Nephron (organoid): ENCODE measurements at regions not wholly inside any gene's neighbourhood (a gene's known extent, or its start where the extent isn't known, plus 50 kb on each side); places are given as distances from the start of the nearest gene placed in this dataset.
A peak's percentile ranks its signal among the peaks of the same experiment; 100 is the strongest.

Experiments
- H3K27ac Mint-ChIP-seq, 3 experiments: 2 replicates each; pipeline ENCODE4 v1.8.0; 2020; ENCODE audit warnings: mixed read lengths in 3 of 3, mild to moderate bottlenecking in 2 of 3, moderate library complexity in 1 of 3
- H3K27me3 Mint-ChIP-seq: 2 replicates; pipeline ENCODE4 v1.8.0; 2021; ENCODE audit warnings: low read depth, mild to moderate bottlenecking, moderate library complexity, mixed read lengths
- H3K36me3 Mint-ChIP-seq: 2 replicates; pipeline ENCODE4 v1.8.0; 2020; ENCODE audit warnings: low read depth, mixed read lengths
- H3K4me1 Mint-ChIP-seq: 2 replicates; pipeline ENCODE4 v1.8.0; 2020; ENCODE audit warnings: mixed read lengths
- H3K4me3 Mint-ChIP-seq, 3 experiments: 2 replicates each; pipeline ENCODE4 v1.8.0; 2020; ENCODE audit warnings: mild to moderate bottlenecking in 3 of 3, mixed read lengths in 3 of 3, moderate library complexity in 2 of 3
- H3K9me3 Mint-ChIP-seq: 2 replicates; pipeline ENCODE4 v1.8.0; 2020; ENCODE audit warnings: mixed read lengths
- TF ChIP-seq, protein P1 (sequence below), 3 experiments: fragments of 200-600 bp; sonication (generic); IDR thresholded peaks; one replicate each; pipeline ENCODE4 v1.5.0; 2021; ENCODE audit warnings: antibody characterized with exemption in 3 of 3; ENCODE audit not compliant: unreplicated experiment in 3 of 3

DNA sequence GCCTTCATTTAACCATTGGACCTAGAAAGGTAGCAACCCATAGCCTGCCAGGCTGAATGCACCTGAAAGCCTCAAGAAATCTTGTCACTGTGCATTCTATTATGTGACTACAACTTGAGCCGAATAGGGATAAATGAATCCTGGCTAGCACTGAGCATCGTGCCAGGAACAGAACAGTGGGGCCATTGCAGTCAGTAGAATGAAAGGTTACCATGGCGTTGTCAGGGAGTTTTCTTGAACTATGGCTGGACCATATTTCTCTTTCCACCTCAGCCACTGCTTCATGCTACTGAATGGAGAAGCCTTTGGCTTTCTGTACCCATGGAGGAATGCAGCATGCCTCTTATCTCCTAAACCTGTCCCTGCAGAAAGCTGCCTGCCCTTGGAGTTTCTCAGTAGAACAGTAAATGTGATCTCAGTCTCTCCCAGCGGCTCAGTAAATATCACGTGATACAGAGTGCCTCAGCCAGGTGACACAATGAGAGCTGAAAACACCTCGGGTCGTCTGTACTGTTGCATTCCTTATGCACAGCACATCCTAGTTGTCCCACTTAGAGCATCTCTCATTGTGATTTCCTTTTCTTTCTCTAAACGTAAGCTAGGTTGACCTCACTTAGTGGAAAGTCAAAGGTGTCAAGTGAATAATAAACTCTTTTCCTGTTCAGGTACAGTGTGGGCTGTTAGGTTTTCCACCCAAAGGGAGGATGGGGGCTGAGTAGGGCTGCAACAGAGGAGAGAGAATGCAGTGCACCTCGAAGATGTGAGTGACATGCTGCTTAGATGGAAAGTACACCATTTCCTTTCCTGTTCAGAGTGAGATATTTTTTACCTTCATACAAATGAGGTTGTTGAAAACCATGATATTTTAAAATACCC, 115.3 kb downstream of the MACIR start:
- H3K9me3 Mint-ChIP-seq: peaks cover 2% of the 10 kb centered on the region
- no peak overlapping the region for H3K27ac Mint-ChIP-seq
- H3K36me3 Mint-ChIP-seq: no peaks in the 10 kb centered on the region
- H3K4me3 Mint-ChIP-seq: no peak overlapping the region
- H3K4me1 Mint-ChIP-seq: peaks cover 21% of the 10 kb centered on the region
- H3K27me3 Mint-ChIP-seq: no peaks in the 10 kb centered on the region
- TF ChIP-seq, protein P1, sequence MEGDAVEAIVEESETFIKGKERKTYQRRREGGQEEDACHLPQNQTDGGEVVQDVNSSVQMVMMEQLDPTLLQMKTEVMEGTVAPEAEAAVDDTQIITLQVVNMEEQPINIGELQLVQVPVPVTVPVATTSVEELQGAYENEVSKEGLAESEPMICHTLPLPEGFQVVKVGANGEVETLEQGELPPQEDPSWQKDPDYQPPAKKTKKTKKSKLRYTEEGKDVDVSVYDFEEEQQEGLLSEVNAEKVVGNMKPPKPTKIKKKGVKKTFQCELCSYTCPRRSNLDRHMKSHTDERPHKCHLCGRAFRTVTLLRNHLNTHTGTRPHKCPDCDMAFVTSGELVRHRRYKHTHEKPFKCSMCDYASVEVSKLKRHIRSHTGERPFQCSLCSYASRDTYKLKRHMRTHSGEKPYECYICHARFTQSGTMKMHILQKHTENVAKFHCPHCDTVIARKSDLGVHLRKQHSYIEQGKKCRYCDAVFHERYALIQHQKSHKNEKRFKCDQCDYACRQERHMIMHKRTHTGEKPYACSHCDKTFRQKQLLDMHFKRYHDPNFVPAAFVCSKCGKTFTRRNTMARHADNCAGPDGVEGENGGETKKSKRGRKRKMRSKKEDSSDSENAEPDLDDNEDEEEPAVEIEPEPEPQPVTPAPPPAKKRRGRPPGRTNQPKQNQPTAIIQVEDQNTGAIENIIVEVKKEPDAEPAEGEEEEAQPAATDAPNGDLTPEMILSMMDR (IDR thresholded peaks at IDR 0.05; ENCODE audit: unreplicated experiment in 3 of 3): no peak

DNA sequence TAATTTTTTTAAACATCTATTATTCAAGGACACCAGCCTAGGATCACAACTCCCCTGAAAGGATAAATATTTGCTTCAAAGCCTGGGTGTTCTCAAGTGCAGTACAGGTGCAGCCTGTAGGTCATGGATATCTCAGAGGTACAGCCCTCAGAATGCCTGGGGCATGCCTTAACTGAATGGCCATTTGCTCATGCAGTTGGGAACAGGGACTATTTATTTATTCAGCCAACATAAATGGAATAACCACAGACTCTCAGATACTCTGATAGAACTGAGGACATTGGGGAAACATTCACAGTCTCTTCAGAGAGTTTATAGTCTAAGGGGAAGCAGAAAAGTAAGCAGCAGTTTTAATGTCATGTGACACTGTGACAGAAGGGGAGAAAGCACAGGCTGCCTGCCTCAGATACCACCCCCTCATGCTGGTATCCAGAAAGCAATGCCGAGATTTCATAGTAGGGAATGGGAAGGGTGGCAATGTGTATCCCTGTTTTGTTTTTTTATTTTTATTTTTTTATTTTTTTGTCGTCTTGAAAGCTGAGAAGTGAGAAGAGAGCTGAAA, 112.6 kb downstream of the MACIR start:
- peaks cover 8% of the 10 kb centered on the region for H3K9me3 Mint-ChIP-seq

DNA sequence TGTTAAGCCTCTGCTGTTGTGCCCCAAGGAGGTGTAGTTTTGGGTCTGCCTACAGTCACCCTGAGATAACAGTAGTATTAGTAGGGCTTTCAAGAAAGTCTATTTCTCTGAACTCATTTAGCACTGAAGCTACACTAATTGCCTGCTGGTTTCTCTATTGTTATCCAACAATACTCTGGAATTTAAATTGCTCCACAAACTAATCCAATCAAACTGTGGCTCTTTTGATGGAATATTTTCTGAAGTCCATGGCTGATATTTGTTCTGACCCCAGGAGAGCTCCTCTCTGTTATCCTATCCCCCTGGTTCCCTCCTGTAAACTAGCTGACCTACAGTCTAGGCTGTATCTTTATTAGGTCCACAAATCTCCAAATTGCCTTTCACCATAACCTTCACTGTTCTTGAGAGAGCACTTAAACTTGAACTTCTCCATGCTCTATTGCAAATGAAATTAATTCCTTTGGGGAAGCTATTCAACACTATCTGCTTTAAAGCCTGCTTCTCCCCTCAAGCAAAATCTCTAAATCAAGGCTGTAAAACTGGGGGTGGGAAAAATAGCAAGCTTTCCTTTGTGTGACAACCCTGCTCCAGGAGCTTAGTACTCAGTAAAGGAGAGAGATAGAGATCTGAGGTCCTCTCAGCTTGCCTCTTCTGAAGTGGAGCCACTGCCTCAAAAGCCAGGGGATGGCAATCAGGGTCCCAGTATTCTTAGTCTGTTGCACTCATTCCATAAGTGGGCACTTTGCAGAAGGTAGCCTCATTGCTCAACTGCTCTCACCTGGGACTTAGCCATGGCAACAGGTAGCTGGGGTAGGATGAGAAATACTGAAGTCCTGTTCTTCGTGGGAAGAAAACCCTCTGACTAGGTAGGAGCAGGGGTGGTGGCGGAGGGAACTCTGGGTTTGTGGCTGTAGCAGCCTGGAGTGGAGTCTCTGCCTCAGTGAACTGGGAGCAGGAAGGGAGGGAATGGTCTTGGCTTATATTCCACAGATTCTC, 110.9 kb downstream of the MACIR start:
- Mint-ChIP-seq H3K36me3 (no peaks in the 10 kb centered on the region), H3K9me3 (peaks cover 8% of the 10 kb centered on the region), H3K4me3 (no peak overlapping the region), H3K27ac (peak overlapping the region in 1 of 3 experiments; percentile 8), H3K4me1 (peaks cover 5% of the 10 kb centered on the region), H3K27me3 (no peaks in the 10 kb centered on the region)
- TF ChIP-seq, protein P1 (IDR thresholded peaks at IDR 0.05; ENCODE audit: unreplicated experiment in 3 of 3): no peak

More for the DNA sequence above, 112.6 kb downstream of the MACIR start:
- TF ChIP-seq, protein P1 (IDR thresholded peaks at IDR 0.05; ENCODE audit: unreplicated experiment in 3 of 3): no peak
- no peak overlapping the region for H3K4me3 Mint-ChIP-seq
- no peaks in the 10 kb centered on the region for H3K27me3 Mint-ChIP-seq
- H3K36me3 Mint-ChIP-seq: no peaks in the 10 kb centered on the region
- H3K27ac Mint-ChIP-seq: peak overlapping the region in 1 of 3 experiments; percentile 37
- peaks cover 20% of the 10 kb centered on the region for H3K4me1 Mint-ChIP-seq

DNA sequence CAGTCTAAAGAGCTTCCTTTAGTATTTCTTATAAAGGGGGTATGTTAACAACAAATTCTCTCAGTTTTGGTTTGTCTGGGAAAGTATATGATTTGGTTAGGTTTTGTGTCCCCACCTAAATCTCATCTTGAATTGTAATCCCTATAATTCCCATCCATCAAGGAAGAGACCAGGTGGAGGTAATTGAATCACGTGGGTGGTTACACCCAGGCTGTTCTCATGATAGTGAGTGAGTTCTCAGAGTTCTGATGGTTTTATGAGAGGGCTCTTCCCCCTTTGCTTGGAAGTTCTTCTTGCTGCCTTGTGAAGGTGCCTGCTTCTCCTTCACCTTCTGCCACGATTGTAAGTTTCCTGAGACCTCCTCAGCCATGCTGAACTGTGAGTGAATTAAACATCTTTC, 109.1 kb downstream of the MACIR start:
- H3K4me1 Mint-ChIP-seq: no peaks in the 10 kb centered on the region
- no peaks in the 10 kb centered on the region for H3K27me3 Mint-ChIP-seq
- TF ChIP-seq, protein P1 (IDR thresholded peaks at IDR 0.05; ENCODE audit: unreplicated experiment in 3 of 3): no peak
- peaks cover 8% of the 10 kb centered on the region for H3K9me3 Mint-ChIP-seq
- no peaks in the 10 kb centered on the region for H3K36me3 Mint-ChIP-seq
- no peak overlapping the region for H3K27ac Mint-ChIP-seq
- H3K4me3 Mint-ChIP-seq: no peak overlapping the region

DNA sequence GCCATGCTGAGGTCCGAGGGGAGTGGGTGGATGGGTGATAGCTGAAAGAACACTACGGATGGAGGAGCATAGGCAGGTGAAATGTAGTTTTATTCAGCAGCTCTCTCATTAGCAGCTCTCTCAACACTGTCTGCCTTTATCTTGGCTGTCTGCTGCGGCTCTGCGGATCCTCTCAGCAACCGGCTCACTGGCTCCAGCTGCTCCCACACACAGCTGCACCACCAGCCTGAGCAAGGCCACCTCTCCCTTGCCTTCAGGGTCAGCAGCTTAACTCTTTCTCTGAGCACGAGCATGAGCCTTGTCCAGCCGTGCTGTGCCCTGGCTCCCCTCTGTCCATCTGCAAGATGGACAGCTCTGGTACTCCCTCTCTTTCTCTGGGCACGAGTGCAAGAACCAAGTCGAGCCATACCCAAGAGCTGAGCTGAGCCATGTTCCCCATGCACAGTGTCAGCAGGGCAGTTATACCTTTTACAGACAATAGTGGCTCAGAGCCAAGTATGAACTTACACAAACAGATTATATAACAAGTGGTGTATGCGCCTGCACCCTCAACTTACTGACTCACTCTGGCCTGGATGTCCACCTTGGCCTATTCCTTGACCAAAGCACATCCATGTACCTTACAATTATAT, 108.5 kb downstream of the MACIR start:
- Mint-ChIP-seq H3K36me3 (no peaks in the 10 kb centered on the region), H3K9me3 (peaks cover 8% of the 10 kb centered on the region), H3K4me1 (no peaks in the 10 kb centered on the region), H3K27ac (no peak overlapping the region), H3K4me3 (no peak overlapping the region), H3K27me3 (no peaks in the 10 kb centered on the region)
- TF ChIP-seq, protein P1 (IDR thresholded peaks at IDR 0.05; ENCODE audit: unreplicated experiment in 3 of 3): no peak
